ENCODE measurements at regions not wholly inside any gene's neighbourhood (a gene's known extent, or its start where the extent isn't known, plus 50 kb on each side); places are given as distances from the start of the nearest gene placed in this dataset.

- DNase-seq = no peak
These were observed 443.1 kb downstream of the CCDC85A start for GRCh38 chr2:56626927-56627326.

- no peak for DNase-seq
These were observed 446.5 kb downstream of the CCDC85A start for GRCh38 chr2:56630286-56630685.

- no peak for DNase-seq
These were observed 464.2 kb downstream of the CCDC85A start for GRCh38 chr2:56647997-56648396.

GRCh38 chr2:56648802-56649201 is 465.0 kb downstream of the CCDC85A start:
- DNase-seq = no peak

GRCh38 chr2:56654936-56655335 is 471.1 kb downstream of the CCDC85A start:
- no peak for DNase-seq

GRCh38 chr2:56656826-56657225 is 473.0 kb downstream of the CCDC85A start:
- DNase-seq = no peak

GRCh38 chr2:56666777-56667176 is 483.0 kb downstream of the CCDC85A start:
- DNase-seq = no peak

GRCh38 chr2:56671973-56672569 is 488.3 kb downstream of the CCDC85A start:
- no peak for DNase-seq

GRCh38 chr2:56674084-56674483 is 490.3 kb downstream of the CCDC85A start:
- no peak for DNase-seq

- no peak for DNase-seq
These were observed 493.2 kb downstream of the CCDC85A start for GRCh38 chr2:56676966-56677365.

- DNase-seq = no peak
These were observed 497.3 kb downstream of the CCDC85A start for GRCh38 chr2:56680971-56681631.

GRCh38 chr2:56681659-56682396 is 498.0 kb downstream of the CCDC85A start:
- no peak for DNase-seq

- DNase-seq = no peak
These were observed 498.6 kb downstream of the CCDC85A start for GRCh38 chr2:56682397-56682760.

- DNase-seq = no peak
These were observed 500.5 kb downstream of the CCDC85A start for GRCh38 chr2:56684327-56684726.

- DNase-seq = no peak
These were observed 501.4 kb downstream of the CCDC85A start for GRCh38 chr2:56685205-56685604.

GRCh38 chr2:56687169-56687568 is 503.4 kb downstream of the CCDC85A start:
- DNase-seq = no peak

GRCh38 chr2:56688661-56689060 is 504.9 kb downstream of the CCDC85A start:
- DNase-seq = no peak

GRCh38 chr2:56693501-56693900 is 509.7 kb downstream of the CCDC85A start:
- no peak for DNase-seq

- no peak for DNase-seq
These were observed 519.2 kb downstream of the CCDC85A start for GRCh38 chr2:56703001-56703400.

- DNase-seq = no peak
These were observed 521.9 kb downstream of the CCDC85A start for GRCh38 chr2:56705713-56706112.

- no peak for DNase-seq
These were observed 523.4 kb downstream of the CCDC85A start for GRCh38 chr2:56707218-56707617.

GRCh38 chr2:56707650-56708049 is 523.9 kb downstream of the CCDC85A start:
- DNase-seq = no peak

GRCh38 chr2:56709181-56709580 is 525.4 kb downstream of the CCDC85A start:
- DNase-seq = no peak

GRCh38 chr2:56713161-56713676 is 529.4 kb downstream of the CCDC85A start:
- no peak for DNase-seq
